ENCODE measurements at regions not wholly inside any gene's neighbourhood (a gene's known extent, or its start where the extent isn't known, plus 50 kb on each side); places are given as distances from the start of the nearest gene placed in this dataset.
"Not testable (repeated sequence)": the region's sequence is repeated elsewhere in the genome, so short reads cannot be mapped to it uniquely, and the experiment has no call there.

DNA sequence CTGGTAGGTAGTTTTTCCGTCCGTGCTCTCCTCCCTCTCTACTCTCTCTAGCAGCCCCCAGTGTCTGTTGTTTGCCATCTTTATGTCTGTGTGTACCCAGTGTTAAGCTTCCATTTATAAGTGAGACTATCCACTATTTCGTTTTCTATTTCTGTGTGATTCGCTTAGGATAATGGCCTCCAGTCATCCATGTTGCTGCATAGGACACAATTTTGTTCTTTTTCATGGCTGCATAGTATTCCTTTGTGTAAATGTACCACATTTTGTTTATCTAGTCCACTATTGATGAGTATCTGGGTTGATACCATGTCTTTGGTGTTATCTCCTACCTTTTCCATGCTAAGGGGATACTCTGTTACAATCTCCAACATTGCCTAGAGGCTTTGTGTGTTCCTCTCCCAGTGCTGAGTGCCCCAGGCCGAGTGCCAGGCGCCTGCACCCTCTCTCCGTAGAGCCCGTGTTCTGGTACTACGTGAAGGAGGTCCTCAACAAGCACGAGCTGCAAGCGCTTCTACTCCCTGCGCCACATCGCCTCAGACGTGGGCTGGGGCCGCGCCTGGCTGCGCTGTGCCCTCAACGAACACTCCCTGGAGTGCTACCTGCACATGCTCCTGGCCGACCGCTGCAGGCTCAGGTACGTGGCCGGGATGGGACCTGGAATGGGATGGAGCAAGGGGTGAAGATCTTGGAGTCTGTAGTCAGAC, 98.3 kb upstream of the CRYM start:
- not testable (repeated sequence) for TF ChIP-seq TAF1 (conservative IDR thresholded peaks at IDR 0.05); RAD21 (IDR thresholded peaks at IDR 0.05); GABPA (IDR thresholded peaks at IDR 0.05 in 1 of 2, conservative IDR thresholded peaks at IDR 0.05 in 1 of 2); MAX (IDR thresholded peaks at IDR 0.05); RXRA (IDR thresholded peaks at IDR 0.05); ZBTB33 (IDR thresholded peaks at IDR 0.05); FOXA1 (IDR thresholded peaks at IDR 0.05); JUND (IDR thresholded peaks at IDR 0.05); YY1 (IDR thresholded peaks at IDR 0.05); NR2F2 (IDR thresholded peaks at IDR 0.05)
- TF ChIP-seq, protein P1, sequence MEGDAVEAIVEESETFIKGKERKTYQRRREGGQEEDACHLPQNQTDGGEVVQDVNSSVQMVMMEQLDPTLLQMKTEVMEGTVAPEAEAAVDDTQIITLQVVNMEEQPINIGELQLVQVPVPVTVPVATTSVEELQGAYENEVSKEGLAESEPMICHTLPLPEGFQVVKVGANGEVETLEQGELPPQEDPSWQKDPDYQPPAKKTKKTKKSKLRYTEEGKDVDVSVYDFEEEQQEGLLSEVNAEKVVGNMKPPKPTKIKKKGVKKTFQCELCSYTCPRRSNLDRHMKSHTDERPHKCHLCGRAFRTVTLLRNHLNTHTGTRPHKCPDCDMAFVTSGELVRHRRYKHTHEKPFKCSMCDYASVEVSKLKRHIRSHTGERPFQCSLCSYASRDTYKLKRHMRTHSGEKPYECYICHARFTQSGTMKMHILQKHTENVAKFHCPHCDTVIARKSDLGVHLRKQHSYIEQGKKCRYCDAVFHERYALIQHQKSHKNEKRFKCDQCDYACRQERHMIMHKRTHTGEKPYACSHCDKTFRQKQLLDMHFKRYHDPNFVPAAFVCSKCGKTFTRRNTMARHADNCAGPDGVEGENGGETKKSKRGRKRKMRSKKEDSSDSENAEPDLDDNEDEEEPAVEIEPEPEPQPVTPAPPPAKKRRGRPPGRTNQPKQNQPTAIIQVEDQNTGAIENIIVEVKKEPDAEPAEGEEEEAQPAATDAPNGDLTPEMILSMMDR (IDR thresholded peaks at IDR 0.05; ENCODE audit: low read depth, low read length, missing input control): not testable (repeated sequence)
- TF ChIP-seq, protein P2, sequence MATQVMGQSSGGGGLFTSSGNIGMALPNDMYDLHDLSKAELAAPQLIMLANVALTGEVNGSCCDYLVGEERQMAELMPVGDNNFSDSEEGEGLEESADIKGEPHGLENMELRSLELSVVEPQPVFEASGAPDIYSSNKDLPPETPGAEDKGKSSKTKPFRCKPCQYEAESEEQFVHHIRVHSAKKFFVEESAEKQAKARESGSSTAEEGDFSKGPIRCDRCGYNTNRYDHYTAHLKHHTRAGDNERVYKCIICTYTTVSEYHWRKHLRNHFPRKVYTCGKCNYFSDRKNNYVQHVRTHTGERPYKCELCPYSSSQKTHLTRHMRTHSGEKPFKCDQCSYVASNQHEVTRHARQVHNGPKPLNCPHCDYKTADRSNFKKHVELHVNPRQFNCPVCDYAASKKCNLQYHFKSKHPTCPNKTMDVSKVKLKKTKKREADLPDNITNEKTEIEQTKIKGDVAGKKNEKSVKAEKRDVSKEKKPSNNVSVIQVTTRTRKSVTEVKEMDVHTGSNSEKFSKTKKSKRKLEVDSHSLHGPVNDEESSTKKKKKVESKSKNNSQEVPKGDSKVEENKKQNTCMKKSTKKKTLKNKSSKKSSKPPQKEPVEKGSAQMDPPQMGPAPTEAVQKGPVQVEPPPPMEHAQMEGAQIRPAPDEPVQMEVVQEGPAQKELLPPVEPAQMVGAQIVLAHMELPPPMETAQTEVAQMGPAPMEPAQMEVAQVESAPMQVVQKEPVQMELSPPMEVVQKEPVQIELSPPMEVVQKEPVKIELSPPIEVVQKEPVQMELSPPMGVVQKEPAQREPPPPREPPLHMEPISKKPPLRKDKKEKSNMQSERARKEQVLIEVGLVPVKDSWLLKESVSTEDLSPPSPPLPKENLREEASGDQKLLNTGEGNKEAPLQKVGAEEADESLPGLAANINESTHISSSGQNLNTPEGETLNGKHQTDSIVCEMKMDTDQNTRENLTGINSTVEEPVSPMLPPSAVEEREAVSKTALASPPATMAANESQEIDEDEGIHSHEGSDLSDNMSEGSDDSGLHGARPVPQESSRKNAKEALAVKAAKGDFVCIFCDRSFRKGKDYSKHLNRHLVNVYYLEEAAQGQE (IDR thresholded peaks at IDR 0.05): not testable (repeated sequence)

All from liver (tissue), 3 donors.